ENCODE measurements at regions not wholly inside any gene's neighbourhood (a gene's known extent, or its start where the extent isn't known, plus 50 kb on each side); places are given as distances from the start of the nearest gene placed in this dataset.

DNA sequence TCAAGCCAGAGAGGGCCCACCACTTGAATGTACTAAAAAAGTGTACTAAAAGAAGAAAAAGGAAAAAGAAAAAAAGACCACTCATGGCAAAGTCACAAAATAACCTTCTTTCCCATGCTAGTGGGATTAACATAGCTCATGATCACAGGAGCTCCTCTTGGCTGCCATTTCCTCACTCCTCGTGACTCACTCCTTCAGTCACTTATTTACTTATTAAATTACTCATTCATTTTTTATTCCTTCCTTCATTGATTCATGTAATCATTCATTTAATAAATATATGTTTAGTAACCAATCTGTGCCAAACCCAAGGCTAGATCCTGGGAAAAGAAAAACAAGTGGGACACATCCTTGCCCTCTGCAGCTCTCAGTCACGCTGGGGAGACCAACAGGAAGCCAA, 300.5 kb downstream of the INSIG2 start:
- TF ChIP-seq CTCF (IDR thresholded peaks at IDR 0.05) (no peak), BCL3 (IDR thresholded peaks at IDR 0.05) (no peak), RFX5 (IDR thresholded peaks at IDR 0.05) (no peak), CBX2 (IDR thresholded peaks at IDR 0.05; ENCODE audit: borderline replicate concordance, low read depth) (no peak), ZNF302 (CRISPR knock-in tag; IDR thresholded peaks at IDR 0.05) (no peak), POLR2A (IDR thresholded peaks at IDR 0.05; ENCODE audit: low read length) (no peak), EP300 (IDR thresholded peaks at IDR 0.05) (no peak), BHLHE40 (IDR thresholded peaks at IDR 0.05; ENCODE audit: low read depth, low read length) (no peak), REST (IDR thresholded peaks at IDR 0.05) (no peak), JUN (IDR thresholded peaks at IDR 0.05) (no peak), CBX8 (IDR thresholded peaks at IDR 0.05) (no peak)
